ENCODE measurements at regions not wholly inside any gene's neighbourhood (a gene's known extent, or its start where the extent isn't known, plus 50 kb on each side); places are given as distances from the start of the nearest gene placed in this dataset.

DNA sequence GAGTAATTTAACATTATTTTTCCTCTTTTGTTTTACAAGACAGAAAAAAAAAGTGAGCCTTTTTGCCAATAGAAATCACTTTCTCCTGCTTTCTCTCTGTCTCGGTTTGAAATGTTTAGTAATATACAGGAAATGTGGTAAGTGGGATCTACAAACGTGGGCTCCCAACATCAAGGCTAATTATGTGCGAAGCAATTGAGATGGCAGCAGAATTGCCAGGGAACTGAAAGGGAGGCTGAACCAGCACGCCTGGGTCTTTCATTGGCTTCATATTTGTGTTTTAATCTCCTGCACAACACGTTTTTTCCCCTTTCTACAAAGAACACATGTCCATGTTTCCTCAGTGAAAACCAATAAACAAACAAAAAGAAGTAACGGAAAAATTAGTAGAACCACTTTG, 743.9 kb upstream of the SOX9 start:
- DNase-seq = no peak

DNA sequence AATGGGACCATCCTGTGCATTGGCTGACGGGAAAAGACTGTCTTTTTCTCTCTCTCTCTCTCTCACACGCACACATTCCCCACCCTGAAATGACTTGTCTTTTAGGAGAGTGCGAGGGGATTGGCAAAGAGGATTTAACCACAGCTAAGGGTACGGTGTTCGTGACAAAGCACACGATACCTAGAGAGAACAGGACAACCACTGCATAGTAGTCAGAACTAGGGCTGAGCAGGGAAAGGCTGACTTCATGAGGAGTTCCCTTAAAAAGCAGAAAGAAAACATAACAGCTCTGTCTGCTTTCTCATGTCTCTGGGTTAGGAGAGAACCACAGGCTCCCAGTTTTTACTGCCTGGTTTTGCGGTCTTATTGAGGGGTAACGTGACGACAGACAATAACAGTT, 742.8 kb upstream of the SOX9 start:
- no peak for DNase-seq

GRCh38 chr17:71378741-71379140, 742.1 kb upstream of the SOX9 start:
- DNase-seq = no peak

DNA sequence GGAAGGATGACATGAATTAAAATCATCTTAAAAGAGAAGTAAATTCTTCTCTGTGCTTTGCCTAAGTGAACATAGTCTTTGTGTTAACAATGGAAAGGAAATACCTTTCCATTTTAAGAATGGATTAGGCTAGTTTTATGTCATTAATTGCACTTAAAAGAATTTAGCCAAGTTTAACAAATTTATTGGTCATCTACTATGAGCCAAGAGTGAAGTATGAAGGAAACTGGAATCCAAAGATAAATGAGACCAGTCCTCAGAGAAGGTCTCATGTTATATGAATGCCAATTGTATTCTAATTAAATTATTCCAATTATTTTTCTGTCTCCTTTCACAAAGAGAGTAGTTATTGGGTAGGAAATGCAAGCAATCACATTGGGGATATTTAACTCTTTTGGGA, 741.3 kb upstream of the SOX9 start:
- no peak for DNase-seq

DNA sequence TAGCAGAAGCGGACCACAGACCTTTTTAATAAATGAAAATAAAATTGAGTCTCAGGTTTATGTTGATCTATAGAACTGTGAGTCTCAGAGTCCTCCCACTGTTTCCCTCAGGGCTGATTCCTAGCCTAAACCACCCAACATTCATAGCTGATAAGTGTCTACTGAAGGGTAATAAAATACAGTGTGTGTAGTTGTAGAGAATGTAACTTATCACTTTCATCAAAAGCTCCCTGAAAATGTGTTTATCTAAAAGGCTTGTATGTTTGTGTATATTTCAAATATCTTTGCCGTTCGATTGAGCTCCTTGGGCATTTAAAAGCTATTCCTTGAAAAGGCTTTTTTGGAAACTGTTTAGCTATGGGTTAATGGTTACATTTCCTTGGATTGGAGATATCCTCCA, 740.3 kb upstream of the SOX9 start:
- DNase-seq = no peak

DNA sequence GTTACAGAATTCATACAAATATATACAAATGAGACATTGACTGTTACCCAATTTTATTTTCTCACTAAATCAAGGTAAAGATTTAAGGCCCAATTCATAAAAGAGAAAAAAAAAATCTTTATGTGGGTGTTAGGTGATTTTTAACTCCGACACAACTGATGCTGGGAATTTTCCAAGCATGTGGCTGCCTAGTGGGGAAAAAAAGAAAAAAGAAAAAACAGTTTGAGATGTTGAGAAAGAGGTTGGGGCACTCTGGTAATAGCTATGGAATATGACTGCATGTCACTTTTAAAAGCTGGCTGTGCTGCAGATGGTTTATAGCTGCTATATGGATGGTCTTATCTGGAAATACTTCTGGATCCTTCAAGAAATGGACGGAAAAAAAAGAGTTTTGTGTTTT, 739.9 kb upstream of the SOX9 start:
- DNase-seq = no peak

DNA sequence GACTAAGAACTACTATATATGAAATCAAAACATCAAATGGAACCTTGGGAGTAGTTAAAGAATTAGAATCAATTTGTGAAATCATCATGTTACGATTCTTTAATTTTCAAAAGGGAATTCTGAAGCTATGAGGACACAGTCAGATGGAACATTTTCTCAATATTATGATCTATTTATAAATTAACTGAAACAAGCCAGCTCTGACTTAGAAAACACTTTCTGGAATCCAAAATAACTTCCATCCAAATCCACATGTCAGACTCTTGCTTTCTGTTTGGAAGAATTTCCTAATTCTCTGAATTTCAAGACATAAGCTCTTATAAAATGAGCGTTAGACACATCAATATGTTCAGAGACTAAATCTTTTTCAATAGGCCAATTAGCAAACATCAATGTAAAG, 737.7 kb upstream of the SOX9 start:
- DNase-seq = no peak

GRCh38 chr17:71387456-71387855, 733.4 kb upstream of the SOX9 start:
- no peak for DNase-seq

DNA sequence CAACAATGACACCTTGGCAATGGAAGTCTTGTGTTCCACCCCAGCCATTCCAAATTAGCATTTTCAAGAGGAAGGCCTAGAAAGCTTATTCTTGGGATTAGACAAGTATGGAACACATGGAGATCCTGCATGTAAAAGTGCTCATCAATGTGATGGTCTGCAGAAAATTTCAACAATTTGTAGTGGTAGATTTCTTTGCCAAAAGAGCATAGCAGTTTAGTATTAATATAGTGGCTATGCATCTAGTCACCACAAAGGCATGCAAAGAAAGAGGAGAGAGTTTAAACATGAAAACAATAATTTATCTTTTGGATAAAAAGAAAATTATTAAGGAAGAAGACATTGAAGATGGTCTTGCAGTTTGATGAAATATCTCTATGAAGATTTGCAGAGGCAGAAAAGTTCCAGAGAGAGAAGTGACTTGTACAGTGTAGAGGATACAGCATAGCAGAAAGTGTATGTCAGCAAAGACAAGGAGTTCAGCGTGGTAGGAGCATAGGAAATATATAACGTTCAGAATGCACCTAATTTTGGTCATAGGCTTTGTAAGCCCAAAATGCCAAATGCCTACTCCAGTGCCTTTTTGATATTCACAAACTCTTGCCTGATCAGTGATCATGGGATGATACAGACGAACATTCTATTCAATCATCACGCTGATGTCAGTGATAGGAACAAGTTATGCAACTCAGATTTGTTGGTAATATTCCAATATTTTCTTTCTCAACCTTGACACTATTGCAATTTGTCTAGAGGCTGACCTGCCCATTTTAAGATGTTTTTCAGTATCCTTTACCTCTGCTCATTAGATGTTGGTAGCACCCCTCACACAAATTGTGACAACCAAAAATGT, 727.9 kb upstream of the SOX9 start:
- no peak for DNase-seq

GRCh38 chr17:71395901-71396300, 724.9 kb upstream of the SOX9 start:
- no peak for DNase-seq

GRCh38 chr17:71396711-71397110, 724.1 kb upstream of the SOX9 start:
- DNase-seq = no peak

DNA sequence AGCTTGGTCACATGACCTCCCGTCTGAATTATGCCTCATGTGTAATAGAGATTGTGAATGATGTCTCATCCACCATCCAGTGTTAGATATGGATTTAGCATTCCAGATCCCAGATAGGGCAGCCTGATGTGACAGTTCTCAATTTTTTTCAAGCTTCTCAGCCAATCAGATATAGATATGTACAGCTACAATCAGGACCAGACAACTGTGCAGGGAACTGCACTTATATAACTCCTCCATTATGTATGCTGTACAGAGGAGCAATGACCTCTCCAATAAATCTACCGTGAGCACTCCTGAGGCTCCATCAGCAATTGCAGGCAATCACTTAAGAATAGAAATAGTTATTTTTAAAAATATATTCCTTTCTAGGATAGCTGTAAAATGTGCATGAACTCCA, 722.8 kb upstream of the SOX9 start:
- no peak for DNase-seq

DNA sequence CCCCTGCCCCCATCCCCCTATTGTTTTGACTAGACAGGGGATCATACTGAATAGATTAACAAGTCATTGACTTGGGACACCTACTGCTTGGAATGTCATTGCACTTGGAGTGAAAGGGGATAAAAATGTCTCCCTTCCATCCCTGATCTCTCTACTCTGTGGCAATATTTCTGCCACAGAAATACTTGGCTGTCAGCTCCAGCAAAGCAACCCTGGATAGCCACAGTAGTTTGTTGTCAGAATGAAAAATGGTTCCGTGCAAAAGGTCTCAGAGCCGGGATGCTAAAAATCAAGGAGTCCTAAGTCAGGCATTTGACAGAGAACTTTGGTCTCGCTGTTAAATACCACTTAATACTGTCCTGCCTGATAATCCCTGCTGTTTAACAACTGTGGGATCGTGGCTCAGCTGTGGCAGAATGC, 722.0 kb upstream of the SOX9 start:
- DNase-seq = no peak

DNA sequence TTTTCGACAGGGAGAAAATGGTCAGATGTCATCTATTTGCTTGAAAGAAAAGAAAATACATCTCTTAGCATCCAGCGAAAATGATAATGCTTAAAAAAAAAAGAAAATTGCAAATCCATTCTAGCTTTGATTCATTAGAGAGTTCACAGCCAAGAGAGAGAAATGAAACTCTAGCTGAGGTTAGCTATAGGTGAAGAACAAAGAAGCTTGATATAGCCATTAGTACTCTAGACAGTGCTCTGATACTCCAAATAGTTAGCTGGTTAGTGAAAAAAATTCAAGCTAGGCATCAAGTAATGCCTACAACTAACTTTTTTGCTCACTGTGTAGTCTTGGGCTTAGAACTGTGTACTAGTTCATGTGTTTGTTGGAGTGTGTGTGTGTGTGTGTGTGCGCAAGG, 721.6 kb upstream of the SOX9 start:
- DNase-seq = no peak

GRCh38 chr17:71399649-71400048, 721.2 kb upstream of the SOX9 start:
- no peak for DNase-seq

DNA sequence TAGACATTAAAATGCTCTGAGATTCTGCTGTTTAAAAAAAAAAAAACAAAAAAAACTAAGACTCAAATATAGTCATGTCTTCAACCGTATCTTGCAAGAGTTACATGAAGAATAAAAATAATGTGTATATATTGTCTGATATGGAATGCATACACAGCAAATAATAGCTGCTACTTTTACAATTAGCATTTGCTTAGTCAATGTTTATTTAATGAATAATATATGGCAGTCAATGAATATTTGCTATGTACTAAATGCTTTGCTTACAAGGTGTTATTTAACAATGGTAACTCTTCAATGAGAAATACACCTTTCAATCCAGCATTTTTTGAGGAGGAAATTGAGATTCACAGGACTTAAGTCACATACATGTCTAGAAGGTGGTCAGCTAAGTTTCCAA, 718.8 kb upstream of the SOX9 start:
- DNase-seq = no peak

DNA sequence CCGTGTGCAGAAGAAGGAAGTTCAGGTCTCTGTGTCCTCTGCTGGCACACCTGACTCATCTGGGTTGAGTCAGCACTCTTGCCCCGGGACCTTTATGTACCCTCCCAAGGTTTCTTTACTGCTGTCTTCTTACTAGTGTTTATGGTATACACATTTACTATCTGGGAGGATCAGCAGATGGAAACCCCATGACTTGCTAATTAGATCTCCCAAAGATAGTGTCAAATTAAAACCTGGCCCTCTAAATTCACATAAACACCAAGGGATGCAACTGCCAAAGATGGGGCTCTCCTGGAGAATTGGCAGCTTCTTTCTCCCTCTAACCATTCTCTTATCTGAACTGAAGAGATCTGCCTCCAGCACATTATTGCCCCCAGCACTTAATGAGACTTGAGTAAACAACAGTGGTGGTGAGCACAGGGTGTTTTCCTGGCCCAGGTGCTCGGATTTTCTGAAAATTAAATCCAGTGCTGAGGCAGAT, 718.1 kb upstream of the SOX9 start:
- no peak for DNase-seq

DNA sequence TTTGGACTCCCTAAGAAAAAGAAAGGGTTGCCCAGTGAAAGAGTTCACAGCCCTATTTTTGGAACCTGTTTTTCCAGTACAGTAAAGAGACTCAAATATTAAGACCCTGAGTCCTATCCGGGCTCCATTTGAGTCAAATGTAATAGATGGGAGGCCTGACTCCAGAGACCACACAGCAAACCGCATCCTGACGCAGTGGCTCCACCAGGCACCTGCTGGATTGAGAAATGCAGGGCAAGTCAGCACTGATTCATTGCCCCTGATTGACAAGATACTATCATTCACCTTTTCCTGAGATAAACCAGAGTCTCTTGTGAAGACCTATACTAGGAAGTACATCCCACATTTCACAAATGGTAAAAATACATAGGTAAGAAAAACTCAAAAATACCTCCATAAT, 715.7 kb upstream of the SOX9 start:
- no peak for DNase-seq

DNA sequence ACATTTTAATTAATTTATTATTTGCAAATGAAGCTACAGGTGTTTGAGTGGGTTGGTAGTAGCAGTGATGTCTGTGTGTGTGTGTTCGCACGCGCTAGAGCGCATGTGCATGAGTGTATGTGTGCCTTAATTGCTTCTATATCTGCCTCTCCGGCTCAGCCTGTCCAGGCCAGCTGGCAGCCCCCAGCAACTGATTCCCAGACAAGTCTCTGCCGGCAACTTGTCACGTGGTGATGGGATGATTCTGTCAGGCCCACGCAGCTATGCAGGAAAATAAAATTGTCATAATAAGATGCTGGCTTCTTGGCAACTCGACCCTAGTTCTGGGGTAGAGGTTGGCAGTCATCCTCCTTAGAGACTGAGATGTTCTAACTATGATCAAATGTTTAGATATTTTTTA, 712.8 kb upstream of the SOX9 start:
- DNase-seq = no peak

DNA sequence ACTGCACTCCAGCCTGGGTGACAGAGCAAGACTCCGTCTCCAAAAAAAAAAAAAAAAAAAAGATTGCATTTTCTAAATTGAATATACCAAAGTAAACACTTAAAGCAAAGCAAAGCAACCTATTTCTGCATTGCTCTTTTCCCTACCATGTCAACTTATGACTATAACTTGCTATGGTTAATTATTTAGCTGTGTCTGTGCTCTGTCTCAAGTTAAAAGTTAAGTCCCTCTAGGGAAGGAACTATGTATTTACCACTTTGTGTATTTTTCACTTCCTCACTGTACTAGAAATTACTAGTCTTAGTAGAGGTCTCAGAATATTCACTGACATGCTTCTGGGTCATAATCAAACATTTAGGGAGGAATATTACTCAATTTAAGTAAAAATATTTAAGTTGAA, 711.7 kb upstream of the SOX9 start:
- DNase-seq = no peak

- DNase-seq = no peak
These were observed 711.1 kb upstream of the SOX9 start for GRCh38 chr17:71409712-71410111.

- DNase-seq = no peak
These were observed 708.0 kb upstream of the SOX9 start for GRCh38 chr17:71412803-71413202.

DNA sequence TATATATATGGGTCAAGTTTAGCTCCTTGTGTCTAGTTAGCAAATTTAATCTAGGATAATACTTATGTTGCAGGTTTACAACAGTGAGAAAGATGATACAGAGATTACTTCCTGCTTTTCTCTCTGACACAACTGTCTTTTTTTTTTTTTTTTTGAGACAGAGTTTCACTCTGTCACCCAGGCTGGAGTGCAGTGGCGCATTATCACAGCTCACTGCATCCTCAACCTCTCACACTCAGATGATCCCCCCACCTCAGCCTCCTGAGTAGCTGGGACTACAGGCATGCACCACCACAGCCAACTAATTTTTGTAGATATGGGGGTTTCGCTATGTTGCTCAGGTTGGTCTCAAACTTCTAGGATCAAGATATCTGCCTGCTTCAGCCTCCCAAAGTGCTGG, 706.9 kb upstream of the SOX9 start:
- no peak for DNase-seq

- no peak for DNase-seq
These were observed 703.7 kb upstream of the SOX9 start for GRCh38 chr17:71417142-71417541.
